ENCODE measurements at regions not wholly inside any gene's neighbourhood (a gene's known extent, or its start where the extent isn't known, plus 50 kb on each side); places are given as distances from the start of the nearest gene placed in this dataset.
"Not testable (repeated sequence)": the region's sequence is repeated elsewhere in the genome, so short reads cannot be mapped to it uniquely, and the experiment has no call there.

DNA sequence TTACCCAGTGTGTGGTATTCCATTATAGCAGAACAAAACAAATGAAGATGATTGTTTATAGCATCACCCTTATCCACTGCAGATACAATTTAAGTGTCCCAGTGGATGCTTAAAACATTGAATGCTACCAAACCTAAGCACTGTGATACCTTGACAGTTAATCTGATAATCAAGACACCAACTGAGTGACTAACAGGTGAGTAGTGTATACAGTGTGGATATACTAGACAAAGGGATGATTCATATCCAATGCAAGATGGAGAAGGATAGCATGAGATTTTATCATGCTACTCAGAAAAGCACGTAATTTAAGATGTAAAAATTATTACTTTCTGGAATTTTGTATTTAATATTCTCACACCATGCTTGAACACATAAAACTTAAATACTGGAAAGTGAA lies 1449.0 kb downstream of the OTOL1 start:
- DNase-seq, result no peak

DNA sequence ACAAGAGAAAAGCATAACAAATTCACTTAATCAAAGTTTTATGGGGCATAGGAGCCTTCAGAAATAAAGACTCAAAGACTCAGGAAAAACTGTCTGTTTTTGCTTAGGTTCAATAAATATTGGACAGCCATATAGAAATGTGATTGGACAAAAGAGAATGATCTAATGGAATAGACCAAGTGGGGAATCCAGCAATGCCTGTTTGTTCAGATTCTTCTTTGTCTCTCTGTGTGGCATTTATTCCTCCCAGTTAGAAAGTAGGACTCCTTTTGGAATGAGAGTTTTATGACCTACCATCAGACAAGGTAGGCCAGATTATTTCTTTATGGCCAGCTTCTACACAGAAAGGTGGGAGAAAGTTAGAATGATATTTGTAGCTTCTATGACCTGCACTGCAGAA lies 1460.1 kb downstream of the OTOL1 start:
- DNase-seq, result no peak

DNA sequence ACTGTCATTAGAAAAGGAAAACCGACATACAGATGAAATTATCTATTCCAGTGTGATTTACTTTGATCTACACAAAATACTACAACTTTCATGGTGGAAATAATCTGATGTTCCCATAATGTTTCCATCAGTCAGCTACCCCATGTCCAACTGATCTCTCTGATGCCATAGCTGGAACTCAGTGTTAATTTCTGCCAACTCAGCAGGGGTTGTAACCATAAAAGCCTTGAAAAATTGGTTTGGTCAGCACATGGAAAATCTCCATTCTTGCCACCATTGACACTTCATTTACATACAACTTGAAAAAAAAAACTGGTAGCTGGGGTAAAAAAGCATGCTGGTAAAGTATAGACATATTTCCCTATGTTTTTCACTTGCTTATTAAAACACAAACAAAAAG lies 1463.7 kb downstream of the OTOL1 start:
- DNase-seq, result no peak

DNA sequence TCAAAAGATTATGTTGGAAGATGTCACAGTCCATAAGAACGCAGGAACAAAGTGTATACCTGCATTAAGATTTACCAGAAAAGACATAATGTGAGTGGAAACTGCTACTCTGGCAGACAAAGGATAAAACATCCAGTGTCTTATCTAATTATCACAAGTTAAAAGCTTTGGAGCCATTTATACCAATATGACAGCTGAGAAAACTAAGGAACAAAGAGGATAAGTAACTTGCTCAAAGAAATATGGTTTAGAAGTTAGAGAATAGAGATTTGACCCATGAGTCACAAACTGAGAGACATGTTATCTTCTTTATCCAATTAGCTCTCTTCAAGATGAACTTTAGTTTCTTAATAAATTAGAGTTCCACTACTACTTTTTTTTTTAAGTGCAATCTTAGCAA lies 1473.7 kb downstream of the OTOL1 start:
- DNase-seq, result no peak

DNA sequence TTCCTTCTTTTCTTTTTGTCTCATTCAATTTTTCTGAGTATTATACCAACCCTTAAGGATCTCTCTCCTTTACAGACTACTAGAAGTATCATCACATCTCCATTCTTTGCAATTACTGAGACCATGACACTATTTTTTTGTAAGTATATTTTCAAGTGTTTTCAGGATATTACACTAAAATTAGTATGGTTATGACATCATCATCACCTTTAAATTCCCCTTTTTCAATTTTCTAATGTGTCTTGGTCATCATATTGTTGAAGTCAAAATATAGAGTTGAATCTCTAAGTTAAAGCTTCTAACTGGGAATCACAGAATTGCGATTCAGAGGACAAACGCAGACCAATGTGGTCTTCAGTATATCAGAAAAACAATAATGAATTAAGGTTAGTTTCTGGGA lies 1475.1 kb downstream of the OTOL1 start:
- DNase-seq, result no peak

DNA sequence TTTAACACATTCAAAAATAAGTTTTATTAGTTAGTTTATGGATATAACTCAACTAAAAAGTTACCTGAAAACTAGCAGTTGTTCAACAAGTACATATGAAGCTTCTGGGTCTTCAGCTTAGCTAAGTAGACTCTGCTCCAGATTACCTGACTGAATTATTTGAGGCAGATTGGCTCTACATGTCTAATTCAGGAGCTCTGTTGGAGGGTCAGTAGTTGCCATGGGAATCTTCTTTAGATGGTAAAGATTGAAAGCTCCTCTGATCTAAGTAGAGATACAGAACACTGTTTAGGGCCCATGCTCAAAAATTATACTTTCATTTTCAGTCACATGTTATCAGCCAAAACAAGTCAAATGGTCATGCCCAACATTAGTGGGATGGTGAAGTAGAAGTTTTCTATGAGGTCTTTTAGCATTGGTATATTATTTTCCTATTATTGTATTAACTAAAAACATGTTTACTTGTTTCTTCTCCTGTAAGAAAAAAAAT lies 1476.9 kb downstream of the OTOL1 start:
- no peak for DNase-seq

DNA sequence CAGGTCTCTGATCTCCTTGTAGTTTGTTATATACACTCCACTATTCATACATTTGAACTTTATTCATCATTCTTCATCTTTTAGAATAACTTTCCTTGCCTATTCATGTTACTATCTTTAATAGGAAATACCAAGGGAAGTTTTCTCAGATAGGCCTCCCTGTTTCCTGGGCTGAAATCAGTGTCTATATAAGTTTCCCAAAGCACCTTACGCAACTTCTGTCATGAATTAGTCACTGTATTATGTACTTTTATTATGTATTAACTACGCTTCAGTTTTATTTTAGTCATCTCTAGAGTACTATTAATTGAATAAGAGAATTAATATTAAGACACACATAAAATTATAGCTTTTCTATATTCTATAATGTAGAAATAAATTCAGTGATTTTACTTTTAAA lies 1481.5 kb downstream of the OTOL1 start:
- no peak for DNase-seq

DNA sequence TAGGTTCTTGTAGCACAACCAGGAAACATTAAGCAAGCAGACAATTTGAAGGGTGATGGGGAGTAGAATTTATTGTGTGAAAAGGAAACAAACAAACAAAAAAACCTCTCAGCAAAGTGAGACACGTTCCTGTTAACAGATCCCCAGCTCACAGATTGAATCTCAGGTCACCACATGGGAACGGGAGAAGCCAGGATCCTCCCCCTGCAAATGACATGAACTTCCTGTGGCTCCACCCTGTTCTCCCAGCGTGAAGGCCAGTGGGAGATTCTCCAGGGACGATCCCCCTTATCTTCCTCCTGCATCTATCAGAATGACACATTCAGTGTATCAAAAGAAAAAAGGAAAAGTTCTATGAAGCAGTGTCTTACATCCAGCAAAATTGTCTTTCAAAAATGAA lies 1488.1 kb downstream of the OTOL1 start:
- DNase-seq, result no peak

DNA sequence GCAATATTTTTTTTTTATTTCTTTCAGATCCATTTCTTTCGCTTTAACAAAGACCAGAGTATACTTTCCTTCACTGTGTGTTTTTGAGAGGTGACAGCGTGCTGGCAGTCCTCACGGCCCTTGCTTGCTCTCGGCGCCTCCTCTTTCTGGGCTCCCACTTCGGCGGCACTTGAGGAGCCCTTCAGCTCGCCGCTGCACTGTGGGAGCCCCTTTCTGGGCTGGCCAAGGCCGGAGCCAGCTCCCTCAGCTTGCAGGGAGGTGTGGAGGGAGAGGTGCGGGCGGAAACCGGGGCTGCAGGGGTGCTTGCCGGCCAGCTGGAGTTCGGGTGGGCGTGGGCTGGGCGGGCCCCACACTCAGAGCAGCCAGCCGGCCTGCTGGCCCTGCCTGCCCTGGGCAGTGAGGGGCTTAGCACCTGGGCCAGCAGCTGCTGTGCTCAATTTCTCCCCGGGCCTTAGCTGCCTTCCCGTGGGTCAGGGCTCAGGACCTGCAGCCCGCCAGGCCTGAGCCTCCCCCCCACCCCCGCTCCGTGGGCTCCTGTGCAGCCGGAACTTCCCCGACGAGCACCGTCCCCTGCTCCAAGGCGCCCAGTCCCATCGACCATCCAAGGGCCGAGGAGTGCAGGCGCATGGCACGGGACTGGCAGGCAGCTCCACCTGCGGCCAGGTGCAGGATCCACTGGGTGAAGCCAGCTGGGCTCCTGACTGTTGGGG lies 1490.6 kb downstream of the OTOL1 start:
- not testable (repeated sequence) for DNase-seq

DNA sequence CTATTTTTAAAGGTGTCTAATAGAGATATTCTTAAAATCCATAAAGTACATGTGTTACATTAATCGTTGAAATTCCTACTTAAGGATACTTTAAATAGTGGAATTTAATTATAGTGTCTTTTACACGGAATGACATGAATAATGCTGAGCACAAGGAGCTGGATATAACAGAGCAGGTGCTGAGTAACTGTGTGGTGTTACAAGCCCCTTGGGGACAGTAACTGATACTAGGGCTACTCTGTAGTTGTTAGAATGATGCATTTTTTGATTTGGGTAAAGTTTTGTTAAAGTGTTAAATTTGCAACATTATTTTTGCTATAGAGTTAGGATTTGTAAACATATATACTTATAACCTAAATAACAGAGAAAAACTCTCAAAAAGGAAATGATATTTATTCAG lies 1496.1 kb downstream of the OTOL1 start:
- no peak for DNase-seq

DNA sequence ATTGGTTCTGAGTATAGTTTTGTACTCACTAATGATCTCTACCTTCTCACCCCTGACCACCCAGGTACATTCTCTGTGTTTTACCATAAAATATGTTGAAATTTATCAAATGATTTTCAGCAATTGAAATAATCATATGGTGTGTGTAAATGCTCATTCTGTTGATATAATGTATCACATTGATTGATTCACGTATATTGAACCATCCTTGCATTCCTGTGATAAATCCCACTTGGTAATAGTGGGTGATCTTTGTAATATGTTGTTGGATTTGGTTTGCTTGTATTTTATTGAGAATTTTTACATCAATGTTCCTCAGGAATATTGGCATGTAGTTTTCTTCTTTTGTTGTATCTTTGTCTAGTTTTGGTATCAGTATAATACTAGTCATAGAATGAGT lies 1497.6 kb downstream of the OTOL1 start:
- DNase-seq, result no peak

DNA sequence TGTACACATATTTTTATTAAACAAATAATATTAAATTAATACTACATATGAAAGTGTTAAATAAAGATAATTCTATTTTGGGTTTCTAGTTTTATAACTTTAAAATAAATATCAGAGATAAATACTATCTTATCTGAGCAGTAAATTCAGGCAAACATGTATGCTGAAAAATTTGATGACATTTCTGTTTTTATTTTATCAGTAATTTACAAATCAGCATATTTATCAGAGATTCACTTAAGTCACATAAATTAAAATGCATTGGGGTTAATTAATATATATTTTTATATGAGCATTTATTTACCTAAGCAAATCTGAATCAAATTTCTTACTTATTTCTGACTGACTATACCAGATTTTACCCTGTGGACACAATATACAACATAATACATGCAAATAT lies 1499.8 kb downstream of the OTOL1 start:
- no peak for DNase-seq

DNA sequence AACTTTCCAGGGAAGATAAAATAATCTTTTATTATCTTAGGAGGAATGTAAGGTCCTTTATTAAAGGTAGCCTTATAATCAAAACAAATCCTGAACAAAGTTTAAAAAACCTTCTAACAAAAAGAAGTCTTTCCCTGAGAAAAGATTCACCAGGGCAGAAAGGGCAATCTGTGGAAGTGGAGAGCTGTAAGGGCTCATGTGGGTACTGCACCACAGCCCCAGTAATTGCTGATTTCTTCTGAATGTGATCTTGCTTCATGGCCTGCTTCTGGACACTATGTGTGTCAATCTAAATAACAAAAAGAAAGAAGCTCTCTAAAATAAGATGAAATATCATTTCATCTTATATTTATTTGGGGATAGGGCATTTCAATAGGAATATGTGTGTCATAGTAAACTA lies 1501.6 kb downstream of the OTOL1 start:
- no peak for DNase-seq

DNA sequence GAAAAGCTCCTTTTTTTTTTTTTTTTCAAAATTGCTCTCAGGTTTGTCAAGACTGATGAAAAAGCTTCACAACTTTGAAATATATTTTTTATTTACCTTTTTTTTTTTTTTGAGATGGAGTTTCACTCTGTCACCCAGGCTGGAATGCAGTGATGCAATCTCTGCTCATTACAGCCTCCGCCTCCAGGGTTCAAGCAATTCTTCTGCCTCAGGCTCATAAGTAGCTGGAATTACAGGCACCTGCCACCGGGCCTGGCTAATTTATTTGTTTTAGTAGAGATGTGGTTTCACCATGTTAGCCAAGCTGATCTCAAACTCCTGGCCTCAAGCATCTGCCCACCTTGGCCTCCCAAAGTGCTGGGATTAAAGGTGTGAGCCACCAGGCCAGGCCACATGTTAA lies 1515.0 kb downstream of the OTOL1 start:
- DNase-seq, result no peak

DNA sequence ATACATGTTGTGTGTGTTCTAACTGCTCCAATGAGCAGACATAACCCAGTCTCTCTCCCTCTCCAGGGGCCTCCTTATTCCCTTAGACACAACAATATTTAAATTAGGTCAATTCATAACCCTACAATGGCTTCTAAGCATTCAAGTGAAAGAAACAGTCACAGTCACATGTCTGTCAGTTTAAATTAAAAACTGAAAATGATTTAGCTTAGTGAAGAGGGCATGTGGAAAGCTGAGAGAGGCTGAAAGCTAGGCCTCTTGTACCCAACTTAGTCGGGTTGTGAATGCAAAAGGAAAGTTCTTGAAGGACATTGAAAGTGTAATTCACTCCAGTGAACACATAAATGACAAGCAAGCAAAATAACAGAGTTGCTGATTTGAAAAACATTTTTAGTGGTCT lies 1519.6 kb downstream of the OTOL1 start:
- DNase-seq, result no peak

DNA sequence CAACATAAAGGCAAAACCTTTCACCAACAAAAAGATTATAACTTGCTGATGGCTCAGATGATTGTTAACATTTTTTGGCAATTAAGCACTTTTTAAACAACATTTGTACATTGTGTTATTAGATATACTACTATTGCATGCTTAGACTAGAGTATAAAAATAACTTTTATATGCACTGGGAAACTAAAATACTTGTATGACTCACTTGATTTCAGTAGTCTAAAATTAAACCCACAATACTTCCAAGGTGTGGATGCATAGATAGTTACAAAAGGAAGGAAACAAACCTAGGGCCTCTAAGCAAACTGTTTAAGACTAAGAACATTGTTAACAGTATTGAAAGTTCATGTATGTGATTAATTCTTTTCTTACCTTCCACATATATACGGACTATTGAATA lies 1521.5 kb downstream of the OTOL1 start:
- DNase-seq, result no peak

DNA sequence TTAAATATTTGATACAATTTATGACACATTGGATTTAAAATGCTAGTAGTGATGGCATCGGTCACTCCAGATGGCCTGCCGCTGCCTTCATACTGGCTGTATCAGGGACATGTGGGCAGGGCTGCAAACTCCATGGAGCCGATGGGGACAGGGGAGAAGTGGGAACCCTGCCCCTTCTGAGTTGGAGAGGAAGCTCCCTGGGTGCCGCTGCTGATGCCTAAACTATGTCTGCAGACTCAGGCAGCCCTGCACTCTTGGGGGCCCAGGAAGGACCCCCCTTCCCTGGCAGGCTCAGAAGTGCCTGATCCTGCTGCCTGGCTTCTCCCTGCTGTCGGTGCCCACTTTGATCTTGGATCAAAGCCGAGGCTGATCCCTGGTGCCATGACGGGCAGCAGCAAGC lies 1522.1 kb downstream of the OTOL1 start:
- DNase-seq, result no peak

DNA sequence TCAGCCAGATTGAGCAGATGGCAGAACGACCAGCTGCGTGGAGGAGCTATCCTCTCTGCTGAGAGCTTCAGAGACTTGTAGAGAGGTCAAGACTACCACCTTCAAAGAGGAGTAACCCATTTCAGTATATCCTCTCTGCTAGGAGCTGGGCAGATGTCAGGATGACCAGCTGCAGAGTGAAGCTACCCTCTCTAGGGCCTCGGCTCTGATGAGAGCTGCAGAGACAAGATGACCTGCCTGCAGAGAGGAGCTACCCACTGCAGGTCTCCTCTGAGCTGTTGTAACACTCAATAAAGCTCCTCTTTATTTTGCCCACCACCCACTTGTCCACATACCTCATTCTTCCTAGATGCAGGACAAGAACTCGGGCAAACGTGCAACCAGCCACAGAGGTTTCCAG lies 1522.7 kb downstream of the OTOL1 start:
- no peak for DNase-seq

DNA sequence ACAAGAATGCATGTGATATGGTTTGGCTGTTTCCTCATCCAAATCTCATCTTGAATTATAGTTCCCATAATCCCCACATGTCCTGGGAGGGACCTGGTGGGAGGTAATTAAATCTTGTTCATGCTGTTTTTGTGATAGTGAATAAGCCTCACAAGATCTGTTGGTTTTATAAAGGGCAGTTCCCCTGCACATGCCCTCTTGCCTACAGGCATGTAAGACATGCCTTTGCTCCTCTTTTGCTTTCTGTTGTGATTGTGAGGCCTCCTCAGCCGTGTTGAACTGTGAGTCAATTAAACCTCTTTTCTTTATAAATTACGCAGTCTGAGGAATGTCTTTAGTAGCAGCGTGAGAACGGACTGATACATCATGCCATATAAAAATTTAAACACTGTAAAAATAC lies 1537.0 kb downstream of the OTOL1 start:
- no peak for DNase-seq

DNA sequence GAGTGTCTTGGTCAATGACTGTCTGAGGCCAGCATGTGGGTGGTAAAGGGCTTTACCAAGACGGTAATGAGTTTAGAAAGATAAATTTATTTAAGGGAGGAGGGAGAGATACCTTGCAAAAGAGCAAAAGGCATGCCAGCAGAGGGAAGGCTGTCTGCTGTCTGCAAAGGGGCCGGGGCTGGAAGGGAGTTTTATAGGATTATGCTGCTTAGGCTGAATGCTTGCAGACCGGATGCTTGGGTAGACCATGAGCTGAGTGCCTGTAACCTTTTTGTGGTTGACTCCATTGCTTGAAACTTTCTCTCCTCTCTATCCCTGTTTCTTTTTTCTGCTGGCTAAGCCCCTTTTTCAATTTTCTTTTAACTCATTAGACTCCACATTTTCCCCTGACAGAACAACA lies 1543.0 kb downstream of the OTOL1 start:
- no peak for DNase-seq

DNA sequence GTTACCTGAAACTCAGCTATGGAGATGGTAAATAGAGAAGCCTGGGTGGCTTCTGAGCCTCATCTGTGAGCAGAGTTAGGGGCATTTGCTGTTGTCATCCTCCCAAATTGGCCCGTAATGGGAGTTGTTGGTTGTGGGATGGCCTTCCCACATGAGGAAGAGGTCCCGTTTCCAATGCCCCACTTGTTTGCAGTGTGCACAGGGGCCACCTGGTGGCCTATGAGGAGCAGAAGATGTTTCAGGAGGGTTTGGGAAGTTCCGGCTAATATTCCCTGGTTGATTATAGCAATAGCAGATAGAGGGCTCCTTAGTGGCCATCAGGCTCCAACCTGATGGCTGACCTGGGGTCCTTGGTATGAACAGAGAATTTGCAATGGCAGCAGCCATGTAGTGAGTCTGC lies 1546.5 kb downstream of the OTOL1 start:
- no peak for DNase-seq

DNA sequence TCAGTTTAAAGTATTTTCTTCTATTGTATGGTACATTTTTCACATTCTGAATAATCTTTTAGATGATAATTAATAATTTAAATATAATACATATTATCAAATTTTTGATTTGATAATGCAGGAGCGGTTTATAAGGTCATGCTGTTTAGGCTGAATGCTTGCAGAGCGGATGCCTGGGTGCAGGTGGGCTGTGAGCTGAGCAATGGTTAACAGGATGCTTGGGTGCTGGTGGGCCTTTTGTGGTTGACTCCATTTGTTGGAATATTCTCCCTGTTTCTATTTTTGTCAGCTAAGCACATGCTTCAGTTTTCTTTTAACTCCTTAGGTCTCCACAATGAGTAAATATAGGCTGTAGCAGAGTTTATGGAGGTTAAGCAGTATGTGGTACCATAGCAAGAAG lies 1549.3 kb downstream of the OTOL1 start:
- no peak for DNase-seq

DNA sequence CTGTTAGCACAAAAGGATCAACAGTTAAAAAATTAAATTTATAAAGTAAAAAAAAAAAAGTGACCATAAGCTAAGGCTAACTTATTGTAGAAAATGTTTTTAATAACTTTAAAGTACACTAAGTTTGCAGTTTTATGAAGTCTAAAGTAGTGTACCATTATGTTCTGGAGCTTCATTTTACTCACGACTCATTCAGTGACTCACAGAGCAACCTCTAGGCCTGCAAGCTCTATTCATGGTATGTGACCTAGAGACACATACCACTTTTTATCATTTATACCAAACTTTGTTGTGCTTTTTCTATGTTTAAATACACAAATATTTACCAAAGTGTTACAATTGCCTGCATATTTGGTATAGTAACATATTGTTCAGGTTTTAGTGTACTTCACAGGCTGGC lies 1552.3 kb downstream of the OTOL1 start:
- no peak for DNase-seq

DNA sequence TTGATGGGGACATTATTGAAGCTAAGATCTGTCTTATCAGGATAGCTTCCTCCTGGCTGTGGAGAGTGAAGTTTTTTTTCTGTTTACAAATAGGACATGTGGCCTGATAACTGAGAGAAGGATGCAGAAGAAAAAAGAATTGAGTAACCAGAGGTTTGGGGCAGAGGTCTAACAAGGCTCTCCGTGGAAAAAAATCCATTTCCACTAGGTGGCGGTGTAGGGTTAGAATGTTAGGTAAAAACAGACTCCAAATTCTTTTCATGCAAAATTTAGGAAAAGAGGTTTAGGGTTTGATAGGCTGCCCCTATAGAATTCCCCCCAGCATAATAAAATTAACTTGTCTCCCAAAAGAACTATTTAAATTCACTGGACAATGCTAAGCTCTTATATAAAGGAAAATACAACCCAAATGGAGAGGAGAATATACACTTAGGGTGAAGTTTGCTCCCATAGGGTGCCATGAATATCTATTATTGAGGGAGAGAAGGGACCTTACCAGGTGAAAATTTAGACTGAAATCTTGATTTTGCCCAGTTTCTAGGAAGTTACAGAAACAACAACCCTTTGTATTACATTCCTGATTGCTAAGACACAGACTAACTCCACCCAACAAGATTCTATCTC lies 1560.4 kb downstream of the OTOL1 start:
- no peak for DNase-seq

Measured in DMS79 (cell line).